ENCODE measurements at regions not wholly inside any gene's neighbourhood (a gene's known extent, or its start where the extent isn't known, plus 50 kb on each side); places are given as distances from the start of the nearest gene placed in this dataset.

DNA sequence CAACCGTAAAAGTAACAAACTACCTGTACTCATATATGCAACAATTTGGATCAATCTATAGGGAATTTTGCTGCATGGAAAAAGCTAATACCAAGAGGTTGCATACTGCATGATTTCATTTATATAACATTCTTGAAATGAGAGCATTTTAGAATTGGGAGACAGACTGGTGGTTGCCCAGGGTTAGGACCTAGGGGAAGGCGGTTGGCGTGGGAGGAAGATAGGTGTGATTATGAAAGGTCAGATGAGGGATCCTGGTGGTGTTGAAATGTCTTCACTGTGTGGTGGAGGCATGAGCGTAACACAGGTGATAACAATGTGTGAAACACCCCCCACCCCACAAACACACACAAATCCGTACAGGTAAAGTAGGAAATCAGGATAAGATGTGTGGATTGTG is 176.6 kb upstream of the ZBED5 start:
- H3K36me3 ChIP-seq (ENCODE audit: control insufficient read depth, insufficient read depth, low read length): no peaks in the 10 kb centered on the region
- DNase-seq (ENCODE audit: low read depth) (no peak), FAIRE-seq (peak; percentile 36)
- no peaks in the 10 kb centered on the region for H3K27me3 ChIP-seq (ENCODE audit: control insufficient read depth, insufficient read depth, low read length)
- TF ChIP-seq, protein P1, sequence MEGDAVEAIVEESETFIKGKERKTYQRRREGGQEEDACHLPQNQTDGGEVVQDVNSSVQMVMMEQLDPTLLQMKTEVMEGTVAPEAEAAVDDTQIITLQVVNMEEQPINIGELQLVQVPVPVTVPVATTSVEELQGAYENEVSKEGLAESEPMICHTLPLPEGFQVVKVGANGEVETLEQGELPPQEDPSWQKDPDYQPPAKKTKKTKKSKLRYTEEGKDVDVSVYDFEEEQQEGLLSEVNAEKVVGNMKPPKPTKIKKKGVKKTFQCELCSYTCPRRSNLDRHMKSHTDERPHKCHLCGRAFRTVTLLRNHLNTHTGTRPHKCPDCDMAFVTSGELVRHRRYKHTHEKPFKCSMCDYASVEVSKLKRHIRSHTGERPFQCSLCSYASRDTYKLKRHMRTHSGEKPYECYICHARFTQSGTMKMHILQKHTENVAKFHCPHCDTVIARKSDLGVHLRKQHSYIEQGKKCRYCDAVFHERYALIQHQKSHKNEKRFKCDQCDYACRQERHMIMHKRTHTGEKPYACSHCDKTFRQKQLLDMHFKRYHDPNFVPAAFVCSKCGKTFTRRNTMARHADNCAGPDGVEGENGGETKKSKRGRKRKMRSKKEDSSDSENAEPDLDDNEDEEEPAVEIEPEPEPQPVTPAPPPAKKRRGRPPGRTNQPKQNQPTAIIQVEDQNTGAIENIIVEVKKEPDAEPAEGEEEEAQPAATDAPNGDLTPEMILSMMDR (IDR thresholded peaks at IDR 0.05; ENCODE audit: insufficient read depth, low read length, severe bottlenecking): no peak
- H3K4me3 ChIP-seq (ENCODE audit: low read depth, low read length): no peak overlapping the region

DNA sequence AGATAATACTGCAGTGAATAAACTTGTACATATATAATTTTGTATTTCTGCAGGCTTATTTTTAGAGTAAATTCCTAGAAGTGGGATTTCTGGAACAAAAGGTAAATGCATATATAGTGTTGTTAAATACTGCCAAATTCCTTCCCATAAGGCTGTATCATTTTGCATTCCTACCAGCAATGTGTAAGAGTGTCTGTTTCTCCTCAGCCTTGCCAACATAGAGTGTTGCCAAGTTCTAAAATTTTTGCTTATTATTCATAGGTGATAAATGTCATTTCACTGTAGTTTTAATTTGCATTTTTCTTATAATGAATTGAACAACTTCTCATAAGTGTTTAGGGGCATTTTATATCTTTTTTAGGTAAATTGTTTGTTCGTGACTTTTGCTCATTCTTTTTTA is 174.2 kb upstream of the ZBED5 start:
- FAIRE-seq (no peak), DNase-seq (ENCODE audit: low read depth) (no peak)
- H3K27me3 ChIP-seq (ENCODE audit: control insufficient read depth, insufficient read depth, low read length): no peaks in the 10 kb centered on the region
- no peak overlapping the region for H3K4me3 ChIP-seq (ENCODE audit: low read depth, low read length)
- no peaks in the 10 kb centered on the region for H3K36me3 ChIP-seq (ENCODE audit: control insufficient read depth, insufficient read depth, low read length)
- TF ChIP-seq, protein P1 (IDR thresholded peaks at IDR 0.05; ENCODE audit: insufficient read depth, low read length, severe bottlenecking): no peak

DNA sequence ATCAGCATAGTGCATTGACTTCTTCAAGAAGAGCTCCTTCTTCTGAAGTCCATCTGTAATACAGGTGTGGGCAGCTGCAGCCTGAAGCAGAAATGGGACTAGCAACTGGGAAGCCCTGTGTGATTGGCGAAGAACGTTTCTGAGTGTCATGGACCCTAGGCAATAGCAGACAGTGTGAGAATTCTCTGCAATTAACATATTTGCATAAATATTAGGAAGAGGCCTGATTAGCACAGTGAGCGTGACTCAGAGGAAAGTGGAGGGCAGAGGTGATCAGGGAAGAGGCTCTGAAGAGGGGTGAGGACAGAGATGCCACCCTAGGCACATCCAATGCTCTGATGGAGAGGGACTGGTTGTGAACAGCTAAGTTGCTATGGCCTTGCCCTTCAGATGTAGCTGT is 171.2 kb upstream of the ZBED5 start:
- TF ChIP-seq, protein P1 (IDR thresholded peaks at IDR 0.05; ENCODE audit: insufficient read depth, low read length, severe bottlenecking): no peak
- DNase-seq (ENCODE audit: low read depth) (no peak), FAIRE-seq (no peak)
- Histone ChIP-seq H3K36me3 (ENCODE audit: control insufficient read depth, insufficient read depth, low read length) (no peaks in the 10 kb centered on the region), H3K27me3 (ENCODE audit: control insufficient read depth, insufficient read depth, low read length) (no peaks in the 10 kb centered on the region), H3K4me3 (ENCODE audit: low read depth, low read length) (no peak overlapping the region)

DNA sequence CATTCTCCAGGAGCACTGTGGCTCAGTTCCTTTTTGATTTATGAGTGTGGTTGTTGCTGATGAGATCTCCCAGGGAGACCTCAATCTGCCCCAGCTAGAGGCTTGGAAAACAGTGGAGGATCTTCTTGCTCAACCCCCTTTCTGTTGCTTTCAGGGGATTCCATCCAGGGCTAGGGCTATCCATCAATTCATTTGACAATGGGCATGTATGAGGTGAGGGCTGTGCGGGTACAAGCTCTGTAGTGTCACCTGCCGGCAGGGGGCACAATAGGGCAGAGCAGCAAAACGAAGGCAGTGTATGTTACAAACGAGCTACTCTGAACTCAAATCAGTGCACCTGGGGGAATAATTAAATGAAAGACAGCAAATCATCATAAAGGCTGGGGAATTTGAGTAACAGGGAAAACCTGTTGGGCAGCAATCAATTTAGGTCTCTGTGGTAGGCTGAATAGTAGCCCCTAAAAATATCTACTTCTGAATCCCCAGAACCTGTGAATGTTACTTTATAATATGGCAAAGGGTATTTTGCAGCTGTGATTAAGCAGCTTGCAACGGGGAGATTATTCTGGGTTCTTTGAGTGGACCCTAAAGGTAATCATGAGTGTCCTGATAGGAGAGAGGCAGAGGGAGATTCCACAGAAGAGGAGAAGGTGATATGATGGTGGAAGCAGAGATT is 170.3 kb upstream of the ZBED5 start:
- DNase-seq (ENCODE audit: low read depth) (peak; percentile 62), FAIRE-seq (no peak)
- TF ChIP-seq, protein P1 (IDR thresholded peaks at IDR 0.05; ENCODE audit: insufficient read depth, low read length, severe bottlenecking): peak; percentile 86
- no peaks in the 10 kb centered on the region for H3K27me3 ChIP-seq (ENCODE audit: control insufficient read depth, insufficient read depth, low read length)
- no peaks in the 10 kb centered on the region for H3K36me3 ChIP-seq (ENCODE audit: control insufficient read depth, insufficient read depth, low read length)
- H3K4me3 ChIP-seq (ENCODE audit: low read depth, low read length): no peak overlapping the region

DNA sequence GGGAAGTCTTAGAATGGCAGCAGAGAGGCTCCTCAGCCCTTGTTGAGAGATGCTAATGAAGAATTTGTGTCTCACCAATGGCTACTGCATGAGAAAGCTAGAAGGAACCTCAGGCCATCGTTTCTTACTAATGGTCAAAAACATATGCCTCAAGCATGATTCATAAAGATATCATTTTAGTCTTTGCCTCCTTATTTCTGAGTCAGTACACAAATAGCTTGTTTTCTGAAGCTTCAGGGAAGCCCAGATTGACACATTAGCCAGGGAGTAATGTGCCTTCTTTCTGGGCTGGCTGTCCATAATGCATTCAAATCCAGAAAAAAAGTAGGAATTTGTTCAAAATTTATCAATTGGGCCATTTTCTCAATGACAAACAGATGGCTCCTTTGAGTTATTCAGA is 169.4 kb upstream of the ZBED5 start:
- Histone ChIP-seq H3K36me3 (ENCODE audit: control insufficient read depth, insufficient read depth, low read length) (no peaks in the 10 kb centered on the region), H3K4me3 (ENCODE audit: low read depth, low read length) (no peak overlapping the region), H3K27me3 (ENCODE audit: control insufficient read depth, insufficient read depth, low read length) (no peaks in the 10 kb centered on the region)
- TF ChIP-seq, protein P1 (IDR thresholded peaks at IDR 0.05; ENCODE audit: insufficient read depth, low read length, severe bottlenecking): no peak
- DNase-seq (ENCODE audit: low read depth) (peak; percentile 94), FAIRE-seq (no peak)

DNA sequence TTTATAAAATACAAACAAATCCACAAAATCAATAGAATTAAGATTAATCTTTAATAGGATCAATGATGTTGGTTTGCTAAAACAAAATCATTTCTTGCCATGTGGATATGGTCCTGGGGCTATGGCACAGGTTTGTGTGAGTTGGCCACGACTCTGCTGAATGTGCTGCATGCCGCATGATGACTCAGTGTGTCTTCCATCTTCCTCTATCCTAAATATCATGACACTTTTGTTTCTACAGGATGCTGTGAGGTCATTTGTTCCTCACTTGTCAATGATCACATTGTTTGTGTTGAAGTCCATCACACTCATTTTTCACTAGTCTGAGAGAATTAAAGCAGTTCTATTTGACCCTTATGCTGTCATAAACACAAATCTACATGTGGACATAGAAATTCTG is 167.2 kb upstream of the ZBED5 start:
- peak; percentile 57 for DNase-seq (ENCODE audit: low read depth)
- FAIRE-seq: no peak

More for the DNA sequence above, 167.2 kb upstream of the ZBED5 start:
- Histone ChIP-seq H3K36me3 (ENCODE audit: control insufficient read depth, insufficient read depth, low read length) (no peaks in the 10 kb centered on the region), H3K27me3 (ENCODE audit: control insufficient read depth, insufficient read depth, low read length) (no peaks in the 10 kb centered on the region), H3K4me3 (ENCODE audit: low read depth, low read length) (no peak overlapping the region)
- TF ChIP-seq, protein P1 (IDR thresholded peaks at IDR 0.05; ENCODE audit: insufficient read depth, low read length, severe bottlenecking): no peak

Data from bronchial epithelial cell (primary cell).